ENCODE measurements at regions not wholly inside any gene's neighbourhood (a gene's known extent, or its start where the extent isn't known, plus 50 kb on each side); places are given as distances from the start of the nearest gene placed in this dataset.

- TF ChIP-seq, protein P1, sequence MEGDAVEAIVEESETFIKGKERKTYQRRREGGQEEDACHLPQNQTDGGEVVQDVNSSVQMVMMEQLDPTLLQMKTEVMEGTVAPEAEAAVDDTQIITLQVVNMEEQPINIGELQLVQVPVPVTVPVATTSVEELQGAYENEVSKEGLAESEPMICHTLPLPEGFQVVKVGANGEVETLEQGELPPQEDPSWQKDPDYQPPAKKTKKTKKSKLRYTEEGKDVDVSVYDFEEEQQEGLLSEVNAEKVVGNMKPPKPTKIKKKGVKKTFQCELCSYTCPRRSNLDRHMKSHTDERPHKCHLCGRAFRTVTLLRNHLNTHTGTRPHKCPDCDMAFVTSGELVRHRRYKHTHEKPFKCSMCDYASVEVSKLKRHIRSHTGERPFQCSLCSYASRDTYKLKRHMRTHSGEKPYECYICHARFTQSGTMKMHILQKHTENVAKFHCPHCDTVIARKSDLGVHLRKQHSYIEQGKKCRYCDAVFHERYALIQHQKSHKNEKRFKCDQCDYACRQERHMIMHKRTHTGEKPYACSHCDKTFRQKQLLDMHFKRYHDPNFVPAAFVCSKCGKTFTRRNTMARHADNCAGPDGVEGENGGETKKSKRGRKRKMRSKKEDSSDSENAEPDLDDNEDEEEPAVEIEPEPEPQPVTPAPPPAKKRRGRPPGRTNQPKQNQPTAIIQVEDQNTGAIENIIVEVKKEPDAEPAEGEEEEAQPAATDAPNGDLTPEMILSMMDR (IDR thresholded peaks at IDR 0.05), result no peak
- TF ChIP-seq POLR2A (IDR thresholded peaks at IDR 0.05), result no peak
Measured at GRCh38 chr9:89887286-89887685, 282.5 kb downstream of the GADD45G start.

Data from testis (tissue), 2 donors.